Right ventricle myocardium inferior (tissue), 1 donor: ENCODE measurements at regions not wholly inside any gene's neighbourhood (a gene's known extent, or its start where the extent isn't known, plus 50 kb on each side); places are given as distances from the start of the nearest gene placed in this dataset.

Experiments used
- ATAC-seq: fragments of 200-7000 bp; cut with Tn5 transposase; one replicate; pipeline ENCODE4 v1.9.1; 2020; ENCODE audit warnings: mild to moderate bottlenecking, moderate library complexity
- DNase-seq: peaks from one replicate; pipeline ENCODE4 v3.0.0; 2021; ENCODE audit errors: missing footprints
- intact Hi-C: fragments of 100-400 bp; cut with DNase I; formaldehyde crosslinking; loops from one replicate; pipeline ENCODE4 v1.11.0; 2022
- donor health status: DM: no; HTN: yes; CAD: no; lungs with severe emphysema.

GRCh38 chr6:21648475-21649050 lies 55.0 kb downstream of the SOX4 start:
- no peak for DNase-seq
- intact Hi-C loops: no loop called here
- no peak for ATAC-seq

- ATAC-seq (no peak), DNase-seq (no peak)
- intact Hi-C loops: no loop called here
Measured at GRCh38 chr6:21653323-21653722, 59.8 kb downstream of the SOX4 start.

- intact Hi-C loops: no loop called here
- ATAC-seq: no peak
- DNase-seq: no peak
Measured at GRCh38 chr6:21653905-21654304, 60.4 kb downstream of the SOX4 start.

GRCh38 chr6:21654361-21654760 lies 60.8 kb downstream of the SOX4 start:
- DNase-seq: no peak
- no peak for ATAC-seq
- intact Hi-C loops: no loop called here

- intact Hi-C loops: loop anchor here (10.0 kb wide), 1 partner anchor 181 kb away; no protein-coding TSS in a partner anchor
- no peak for DNase-seq
- no peak for ATAC-seq
Measured at GRCh38 chr6:21663966-21664313, 70.4 kb downstream of the SOX4 start.

- intact Hi-C loops: loop anchor here (10.0 kb wide), 1 partner anchor 180 kb away; no protein-coding TSS in a partner anchor
- ATAC-seq (peak; percentile 29), DNase-seq (no peak)
Measured at GRCh38 chr6:21664314-21665109, 71.0 kb downstream of the SOX4 start.

- no peak for DNase-seq
- intact Hi-C loops: loop anchor here (10.0 kb wide), 1 partner anchor 180 kb away; no protein-coding TSS in a partner anchor
- ATAC-seq: peak; percentile 27
Measured at GRCh38 chr6:21665110-21665391, 71.5 kb downstream of the SOX4 start.

- no peak for DNase-seq
- ATAC-seq: peak; percentile 44
- intact Hi-C loops: loop anchor here (10.0 kb wide), 1 partner anchor 179 kb away; no protein-coding TSS in a partner anchor
Measured at GRCh38 chr6:21665392-21666200, 72.0 kb downstream of the SOX4 start.

GRCh38 chr6:21666201-21666691 lies 72.7 kb downstream of the SOX4 start:
- no peak for ATAC-seq
- intact Hi-C loops: loop anchor here (10.0 kb wide), 1 partner anchor 179 kb away; no protein-coding TSS in a partner anchor
- DNase-seq: no peak

GRCh38 chr6:21666853-21667681 lies 73.5 kb downstream of the SOX4 start:
- intact Hi-C loops: loop anchor here (10.0 kb wide), 1 partner anchor 178 kb away; no protein-coding TSS in a partner anchor
- DNase-seq (no peak), ATAC-seq (no peak)

- intact Hi-C loops: loop anchor here (10.0 kb wide), 1 partner anchor 176 kb away; no protein-coding TSS in a partner anchor
- ATAC-seq (no peak), DNase-seq (no peak)
Measured at GRCh38 chr6:21668795-21669194, 75.2 kb downstream of the SOX4 start.

GRCh38 chr6:21676769-21677168 lies 83.2 kb downstream of the SOX4 start:
- intact Hi-C loops: no loop called here
- DNase-seq (no peak), ATAC-seq (no peak)

GRCh38 chr6:21678990-21679389 lies 85.4 kb downstream of the SOX4 start:
- ATAC-seq (no peak), DNase-seq (no peak)
- intact Hi-C loops: no loop called here

- ATAC-seq: no peak
Measured at GRCh38 chr6:21679761-21680265, 86.3 kb downstream of the SOX4 start.

GRCh38 chr6:21680611-21681010 lies 87.1 kb downstream of the SOX4 start:
- DNase-seq (no peak), ATAC-seq (no peak)
- intact Hi-C loops: no loop called here

More at GRCh38 chr6:21679761-21680265, 86.3 kb downstream of the SOX4 start:
- no peak for DNase-seq
- intact Hi-C loops: no loop called here

GRCh38 chr6:21690489-21690888 lies 96.9 kb downstream of the SOX4 start:
- no peak for DNase-seq
- intact Hi-C loops: no loop called here
- ATAC-seq: no peak

GRCh38 chr6:21691685-21692346 lies 98.3 kb downstream of the SOX4 start:
- intact Hi-C loops: no loop called here
- DNase-seq (no peak), ATAC-seq (no peak)

GRCh38 chr6:21692721-21693120 lies 99.2 kb downstream of the SOX4 start:
- DNase-seq: no peak
- intact Hi-C loops: no loop called here
- no peak for ATAC-seq
